HEK293 (cell line): ENCODE measurements at regions not wholly inside any gene's neighbourhood (a gene's known extent, or its start where the extent isn't known, plus 50 kb on each side); places are given as distances from the start of the nearest gene placed in this dataset.

Experiments
- CTCF ChIA-PET: fragments of 350-600 bp; formaldehyde crosslinking; extraction: SDS; loops from one replicate; lab custom pipeline; 2021; ENCODE audit warnings: antibody characterized with exemption; lab: Yijun Ruan, JAX
- POLR2A ChIA-PET: fragments of 300-600 bp; formaldehyde crosslinking; extraction: SDS; loops from one replicate; lab custom pipeline; 2020; ENCODE audit warnings: antibody characterized with exemption, inconsistent platforms; lab: Yijun Ruan, JAX
- H3K27ac ChIP-seq: fragments of 200-500 bp; sonication (Bioruptor generic); 2 replicates; pipeline ENCODE4 v1.5.1; 2014; ENCODE audit warnings: low read depth, low read length, control low read depth, inconsistent platforms; ENCODE audit errors: extremely low read depth
- H3K36me3 ChIP-seq, 2 experiments: fragments of 200-500 bp in 1 of 2; sonication (Bioruptor generic) in 1 of 2; 1 replicate in 1 of 2; 2 replicates in 1 of 2; pipeline ENCODE4 v1.5.1; 2014 to 2017; ENCODE audit warnings: inconsistent platforms in 2 of 2, low read length in 2 of 2; ENCODE audit not compliant: control insufficient read depth in 2 of 2, insufficient read depth in 1 of 2
- H3K4me1 ChIP-seq: fragments of 200-500 bp; sonication (Bioruptor generic); 2 replicates; pipeline ENCODE4 v1.5.1; 2014; ENCODE audit warnings: mild to moderate bottlenecking, low read length, inconsistent platforms; ENCODE audit not compliant: control insufficient read depth, insufficient read depth
- H3K4me3 ChIP-seq: 2 replicates; pipeline ENCODE4 v1.5.1; 2011; ENCODE audit warnings: low read depth, mild to moderate bottlenecking, control low read depth, low read length, moderate library complexity
- H3K9me3 ChIP-seq: fragments of 200-500 bp; sonication (Bioruptor generic); 2 replicates; pipeline ENCODE4 v1.5.1; 2014; ENCODE audit warnings: low read depth, low read length, inconsistent platforms; ENCODE audit not compliant: control insufficient read depth, insufficient read depth
- KLF8 ChIP-seq: fragments of 450-650 bp; formaldehyde crosslinking; IDR thresholded peaks from 2 replicates; pipeline ENCODE4 v1.5.1; 2016; ENCODE audit warnings: missing biosample characterization, missing genetic modification characterization
- MYNN ChIP-seq: fragments of 450-650 bp; formaldehyde crosslinking; IDR thresholded peaks from 2 replicates; pipeline ENCODE4 v1.5.1; 2016; ENCODE audit warnings: missing biosample characterization, missing genetic modification characterization, borderline replicate concordance
- ZNF112 ChIP-seq: fragments of 450-650 bp; formaldehyde crosslinking; IDR thresholded peaks from 2 replicates; pipeline ENCODE4 v1.5.0; 2017; ENCODE audit warnings: missing biosample characterization, missing genetic modification characterization
- ZNF292 ChIP-seq: fragments of 450-650 bp; formaldehyde crosslinking; IDR thresholded peaks from 2 replicates; pipeline ENCODE4 v1.5.1; 2016; ENCODE audit warnings: low read depth, missing biosample characterization, missing genetic modification characterization, borderline replicate concordance
- ZNF501 ChIP-seq: fragments of 450-650 bp; formaldehyde crosslinking; IDR thresholded peaks from 2 replicates; pipeline ENCODE4 v1.5.1; 2016; ENCODE audit warnings: missing biosample characterization, missing genetic modification characterization
- ZNF544 ChIP-seq: fragments of 450-650 bp; formaldehyde crosslinking; IDR thresholded peaks from 2 replicates; pipeline ENCODE4 v1.5.0; 2017; ENCODE audit warnings: missing biosample characterization, missing genetic modification characterization
- ZNF555 ChIP-seq: fragments of 450-650 bp; formaldehyde crosslinking; conservative IDR thresholded peaks from 2 replicates; pipeline ENCODE4 v1.5.1; 2017; ENCODE audit warnings: missing biosample characterization, mild to moderate bottlenecking, missing genetic modification characterization, inconsistent platforms
- ZNF585B ChIP-seq: fragments of 450-650 bp; formaldehyde crosslinking; IDR thresholded peaks from 2 replicates; pipeline ENCODE4 v1.5.1; 2016; ENCODE audit warnings: missing biosample characterization, missing genetic modification characterization
- ZNF623 ChIP-seq: fragments of 450-650 bp; formaldehyde crosslinking; IDR thresholded peaks from 2 replicates; pipeline ENCODE4 v1.5.1; 2016; ENCODE audit warnings: missing biosample characterization, missing genetic modification characterization
- ZNF664 ChIP-seq: fragments of 450-650 bp; formaldehyde crosslinking; IDR thresholded peaks from 2 replicates; pipeline ENCODE4 v1.5.1; 2016; ENCODE audit warnings: missing biosample characterization, missing genetic modification characterization
- TF ChIP-seq, protein P1 (sequence below): sonication (generic); formaldehyde crosslinking; IDR thresholded peaks from 2 replicates; pipeline ENCODE4 v1.8.1; 2022; ENCODE audit warnings: mild to moderate bottlenecking, moderate library complexity, missing genetic modification reagents
- TF ChIP-seq, protein P2 (sequence below): fragments of 450-650 bp; formaldehyde crosslinking; IDR thresholded peaks from 2 replicates; pipeline ENCODE4 v1.5.1; 2016; ENCODE audit warnings: missing biosample characterization, missing genetic modification characterization, borderline replicate concordance
- TF ChIP-seq, protein P3 (sequence below): fragments of 450-650 bp; formaldehyde crosslinking; IDR thresholded peaks from 2 replicates; pipeline ENCODE4 v1.5.1; 2016; ENCODE audit warnings: missing biosample characterization, missing genetic modification characterization
- TF ChIP-seq, protein P4 (sequence below): fragments of 450-650 bp; formaldehyde crosslinking; IDR thresholded peaks from 2 replicates; pipeline ENCODE4; 2016; ENCODE audit warnings: missing biosample characterization, missing genetic modification characterization
- TF ChIP-seq, protein P5 (sequence below): fragments of 450-650 bp; formaldehyde crosslinking; IDR thresholded peaks from 2 replicates; pipeline ENCODE4 v1.5.1; 2016; ENCODE audit warnings: missing biosample characterization, missing genetic modification characterization
- TF ChIP-seq, protein P6 (sequence below): fragments of 450-650 bp; formaldehyde crosslinking; IDR thresholded peaks from 2 replicates; pipeline ENCODE4 v1.5.1; 2017; ENCODE audit warnings: missing biosample characterization, missing genetic modification characterization
- TF ChIP-seq, protein P7 (sequence below): fragments of 450-650 bp; formaldehyde crosslinking; IDR thresholded peaks from 2 replicates; pipeline ENCODE4 v1.5.1; 2016; ENCODE audit warnings: missing biosample characterization, missing genetic modification characterization
- TF ChIP-seq, protein P8 (sequence below): fragments of 450-650 bp; formaldehyde crosslinking; IDR thresholded peaks from 2 replicates; pipeline ENCODE4 v1.5.1; 2016; ENCODE audit warnings: missing biosample characterization, missing genetic modification characterization, low read depth

DNA sequence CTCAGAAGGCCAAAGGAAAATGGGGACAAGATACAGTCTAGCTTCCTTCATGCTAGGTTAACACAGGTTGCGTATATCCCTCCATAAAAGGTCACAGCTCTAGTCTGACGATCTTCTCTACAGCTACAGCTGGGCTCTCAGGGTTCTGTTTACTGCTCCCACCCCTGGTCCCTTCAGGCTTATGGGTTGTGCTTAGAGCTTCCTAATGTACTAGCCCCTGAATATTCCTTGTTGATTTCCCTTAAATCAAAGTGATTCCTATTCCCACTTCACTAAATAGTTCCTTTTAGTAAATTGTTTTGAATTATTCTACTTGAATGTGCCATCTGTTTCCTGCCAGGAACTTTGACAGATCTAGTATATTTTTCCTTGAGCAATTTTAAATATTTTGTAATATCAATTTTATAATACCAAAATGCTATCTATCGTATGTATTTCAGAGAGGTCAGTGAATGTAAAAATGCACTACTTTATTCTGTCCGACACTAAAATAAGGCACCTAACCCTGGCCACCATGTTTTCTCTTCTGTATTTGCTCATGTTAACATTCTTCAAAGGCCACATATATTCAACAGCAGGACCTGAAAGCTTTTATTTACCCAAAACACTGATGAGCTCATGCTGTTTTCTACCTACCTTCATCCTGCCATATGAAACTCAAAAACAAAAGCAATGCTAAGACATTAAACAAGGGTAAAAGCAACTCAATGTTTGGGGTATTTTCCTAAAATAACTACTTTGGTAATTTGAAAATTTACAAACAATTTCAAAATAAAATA, 92.8 kb upstream of the TGFBR2 start (continued):
- TF ChIP-seq, protein P1, sequence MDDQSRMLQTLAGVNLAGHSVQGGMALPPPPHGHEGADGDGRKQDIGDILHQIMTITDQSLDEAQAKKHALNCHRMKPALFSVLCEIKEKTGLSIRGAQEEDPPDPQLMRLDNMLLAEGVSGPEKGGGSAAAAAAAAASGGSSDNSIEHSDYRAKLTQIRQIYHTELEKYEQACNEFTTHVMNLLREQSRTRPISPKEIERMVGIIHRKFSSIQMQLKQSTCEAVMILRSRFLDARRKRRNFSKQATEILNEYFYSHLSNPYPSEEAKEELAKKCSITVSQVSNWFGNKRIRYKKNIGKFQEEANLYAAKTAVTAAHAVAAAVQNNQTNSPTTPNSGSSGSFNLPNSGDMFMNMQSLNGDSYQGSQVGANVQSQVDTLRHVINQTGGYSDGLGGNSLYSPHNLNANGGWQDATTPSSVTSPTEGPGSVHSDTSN (CRISPR knock-in tag): no peak

DNA sequence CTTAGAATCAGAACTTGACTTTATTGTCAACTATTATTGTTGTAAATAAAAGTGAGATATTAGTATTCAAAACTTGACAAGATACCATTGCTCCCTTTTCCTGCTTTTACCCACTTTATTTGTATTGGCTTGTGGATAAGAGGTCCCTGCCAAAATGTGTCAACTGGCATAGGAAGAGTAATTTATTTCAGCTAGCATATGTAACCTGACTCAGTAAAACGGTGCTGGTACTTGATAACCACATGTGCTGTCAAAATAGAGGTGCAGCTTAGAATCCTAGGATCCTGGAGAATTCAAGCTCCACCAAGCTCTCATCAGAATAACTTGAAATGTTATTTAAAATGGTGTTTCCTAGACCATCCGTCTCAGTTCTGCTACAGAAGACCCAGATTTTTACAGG, 90.2 kb upstream of the TGFBR2 start:
- Histone ChIP-seq H3K36me3 (no peaks in the 10 kb centered on the region), H3K4me1 (no peaks in the 10 kb centered on the region), H3K27ac (no peak overlapping the region), H3K9me3 (no peaks in the 10 kb centered on the region), H3K4me3 (no peak overlapping the region)
- ChIA-PET CTCF (no interaction called here), POLR2A (no interaction called here)
- no peak for TF ChIP-seq ZNF623
- TF ChIP-seq ZNF664: peak; percentile 28; the same call in 1 of the 2 replicates
- TF ChIP-seq, protein P2, sequence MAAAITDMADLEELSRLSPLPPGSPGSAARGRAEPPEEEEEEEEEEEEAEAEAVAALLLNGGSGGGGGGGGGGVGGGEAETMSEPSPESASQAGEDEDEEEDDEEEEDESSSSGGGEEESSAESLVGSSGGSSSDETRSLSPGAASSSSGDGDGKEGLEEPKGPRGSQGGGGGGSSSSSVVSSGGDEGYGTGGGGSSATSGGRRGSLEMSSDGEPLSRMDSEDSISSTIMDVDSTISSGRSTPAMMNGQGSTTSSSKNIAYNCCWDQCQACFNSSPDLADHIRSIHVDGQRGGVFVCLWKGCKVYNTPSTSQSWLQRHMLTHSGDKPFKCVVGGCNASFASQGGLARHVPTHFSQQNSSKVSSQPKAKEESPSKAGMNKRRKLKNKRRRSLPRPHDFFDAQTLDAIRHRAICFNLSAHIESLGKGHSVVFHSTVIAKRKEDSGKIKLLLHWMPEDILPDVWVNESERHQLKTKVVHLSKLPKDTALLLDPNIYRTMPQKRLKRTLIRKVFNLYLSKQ: no peak
- TF ChIP-seq, protein P3, sequence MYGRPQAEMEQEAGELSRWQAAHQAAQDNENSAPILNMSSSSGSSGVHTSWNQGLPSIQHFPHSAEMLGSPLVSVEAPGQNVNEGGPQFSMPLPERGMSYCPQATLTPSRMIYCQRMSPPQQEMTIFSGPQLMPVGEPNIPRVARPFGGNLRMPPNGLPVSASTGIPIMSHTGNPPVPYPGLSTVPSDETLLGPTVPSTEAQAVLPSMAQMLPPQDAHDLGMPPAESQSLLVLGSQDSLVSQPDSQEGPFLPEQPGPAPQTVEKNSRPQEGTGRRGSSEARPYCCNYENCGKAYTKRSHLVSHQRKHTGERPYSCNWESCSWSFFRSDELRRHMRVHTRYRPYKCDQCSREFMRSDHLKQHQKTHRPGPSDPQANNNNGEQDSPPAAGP (tag by site-specific recombination): no peak

DNA sequence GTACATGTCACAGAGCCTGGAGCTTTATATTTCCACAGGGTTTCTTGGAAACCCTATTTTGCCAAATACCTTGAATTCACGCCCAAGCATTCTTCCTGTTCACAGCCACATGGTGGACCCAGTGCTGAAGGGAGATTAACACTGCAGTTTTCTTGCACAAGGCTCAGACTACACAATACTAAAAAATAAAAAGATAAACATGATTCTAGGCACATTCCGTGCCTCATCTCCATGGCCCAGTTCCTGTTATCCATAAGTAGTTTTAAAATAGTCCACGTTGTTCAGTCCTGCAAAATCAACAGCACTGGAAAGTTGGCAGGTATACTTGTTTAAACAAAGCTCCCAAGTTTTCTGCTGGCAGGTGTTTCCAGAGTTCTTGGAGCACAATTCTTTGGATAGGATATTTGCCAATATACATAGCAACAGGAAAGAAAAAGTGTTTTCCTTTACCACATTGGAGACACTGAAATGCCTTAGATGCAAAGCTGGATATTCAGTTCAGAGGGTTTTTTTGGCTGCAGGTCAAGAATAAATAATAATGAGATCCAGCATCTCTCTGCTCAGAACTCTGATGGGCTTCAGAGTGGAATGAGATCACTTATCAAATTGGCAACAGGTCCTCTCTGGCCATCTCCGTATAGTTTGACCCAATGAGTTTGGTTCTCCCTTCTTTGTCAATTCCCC, 88.1 kb upstream of the TGFBR2 start:
- Histone ChIP-seq H3K4me3 (no peak overlapping the region), H3K4me1 (no peaks in the 10 kb centered on the region), H3K36me3 (no peaks in the 10 kb centered on the region), H3K27ac (no peak overlapping the region), H3K9me3 (no peaks in the 10 kb centered on the region)
- ChIA-PET CTCF (no interaction called here), POLR2A (no interaction called here)
- TF ChIP-seq ZNF112: no peak
- TF ChIP-seq ZNF555 (tag by site-specific recombination): no peak
- no peak for TF ChIP-seq ZNF585B (tag by site-specific recombination)
- TF ChIP-seq MYNN (tag by site-specific recombination): no peak
- TF ChIP-seq, protein P4, sequence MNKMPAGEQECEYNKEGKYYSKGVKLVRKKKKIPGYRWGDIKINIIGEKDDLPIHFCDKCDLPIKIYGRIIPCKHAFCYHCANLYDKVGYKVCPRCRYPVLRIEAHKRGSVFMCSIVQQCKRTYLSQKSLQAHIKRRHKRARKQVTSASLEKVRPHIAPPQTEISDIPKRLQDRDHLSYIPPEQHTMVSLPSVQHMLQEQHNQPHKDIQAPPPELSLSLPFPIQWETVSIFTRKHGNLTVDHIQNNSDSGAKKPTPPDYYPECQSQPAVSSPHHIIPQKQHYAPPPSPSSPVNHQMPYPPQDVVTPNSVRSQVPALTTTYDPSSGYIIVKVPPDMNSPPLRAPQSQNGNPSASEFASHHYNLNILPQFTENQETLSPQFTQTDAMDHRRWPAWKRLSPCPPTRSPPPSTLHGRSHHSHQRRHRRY (tag by site-specific recombination): no peak
- no peak for TF ChIP-seq KLF8 (tag by site-specific recombination)
- TF ChIP-seq, protein P5, sequence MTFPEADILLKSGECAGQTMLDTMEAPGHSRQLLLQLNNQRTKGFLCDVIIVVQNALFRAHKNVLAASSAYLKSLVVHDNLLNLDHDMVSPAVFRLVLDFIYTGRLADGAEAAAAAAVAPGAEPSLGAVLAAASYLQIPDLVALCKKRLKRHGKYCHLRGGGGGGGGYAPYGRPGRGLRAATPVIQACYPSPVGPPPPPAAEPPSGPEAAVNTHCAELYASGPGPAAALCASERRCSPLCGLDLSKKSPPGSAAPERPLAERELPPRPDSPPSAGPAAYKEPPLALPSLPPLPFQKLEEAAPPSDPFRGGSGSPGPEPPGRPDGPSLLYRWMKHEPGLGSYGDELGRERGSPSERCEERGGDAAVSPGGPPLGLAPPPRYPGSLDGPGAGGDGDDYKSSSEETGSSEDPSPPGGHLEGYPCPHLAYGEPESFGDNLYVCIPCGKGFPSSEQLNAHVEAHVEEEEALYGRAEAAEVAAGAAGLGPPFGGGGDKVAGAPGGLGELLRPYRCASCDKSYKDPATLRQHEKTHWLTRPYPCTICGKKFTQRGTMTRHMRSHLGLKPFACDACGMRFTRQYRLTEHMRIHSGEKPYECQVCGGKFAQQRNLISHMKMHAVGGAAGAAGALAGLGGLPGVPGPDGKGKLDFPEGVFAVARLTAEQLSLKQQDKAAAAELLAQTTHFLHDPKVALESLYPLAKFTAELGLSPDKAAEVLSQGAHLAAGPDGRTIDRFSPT (tag by site-specific recombination): no peak
- TF ChIP-seq, protein P6, sequence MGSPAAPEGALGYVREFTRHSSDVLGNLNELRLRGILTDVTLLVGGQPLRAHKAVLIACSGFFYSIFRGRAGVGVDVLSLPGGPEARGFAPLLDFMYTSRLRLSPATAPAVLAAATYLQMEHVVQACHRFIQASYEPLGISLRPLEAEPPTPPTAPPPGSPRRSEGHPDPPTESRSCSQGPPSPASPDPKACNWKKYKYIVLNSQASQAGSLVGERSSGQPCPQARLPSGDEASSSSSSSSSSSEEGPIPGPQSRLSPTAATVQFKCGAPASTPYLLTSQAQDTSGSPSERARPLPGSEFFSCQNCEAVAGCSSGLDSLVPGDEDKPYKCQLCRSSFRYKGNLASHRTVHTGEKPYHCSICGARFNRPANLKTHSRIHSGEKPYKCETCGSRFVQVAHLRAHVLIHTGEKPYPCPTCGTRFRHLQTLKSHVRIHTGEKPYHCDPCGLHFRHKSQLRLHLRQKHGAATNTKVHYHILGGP (tag by site-specific recombination): no peak
- TF ChIP-seq, protein P7, sequence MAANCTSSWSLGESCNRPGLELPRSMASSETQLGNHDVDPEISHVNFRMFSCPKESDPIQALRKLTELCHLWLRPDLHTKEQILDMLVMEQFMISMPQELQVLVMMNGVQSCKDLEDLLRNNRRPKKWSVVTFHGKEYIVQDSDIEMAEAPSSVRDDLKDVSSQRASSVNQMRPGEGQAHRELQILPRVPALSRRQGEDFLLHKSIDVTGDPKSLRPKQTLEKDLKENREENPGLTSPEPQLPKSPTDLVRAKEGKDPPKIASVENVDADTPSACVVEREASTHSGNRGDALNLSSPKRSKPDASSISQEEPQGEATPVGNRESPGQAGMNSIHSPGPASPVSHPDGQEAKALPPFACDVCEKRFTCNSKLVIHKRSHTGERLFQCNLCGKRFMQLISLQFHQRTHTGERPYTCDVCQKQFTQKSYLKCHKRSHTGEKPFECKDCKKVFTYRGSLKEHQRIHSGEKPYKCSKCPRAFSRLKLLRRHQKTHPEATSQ: no peak
- TF ChIP-seq, protein P8, sequence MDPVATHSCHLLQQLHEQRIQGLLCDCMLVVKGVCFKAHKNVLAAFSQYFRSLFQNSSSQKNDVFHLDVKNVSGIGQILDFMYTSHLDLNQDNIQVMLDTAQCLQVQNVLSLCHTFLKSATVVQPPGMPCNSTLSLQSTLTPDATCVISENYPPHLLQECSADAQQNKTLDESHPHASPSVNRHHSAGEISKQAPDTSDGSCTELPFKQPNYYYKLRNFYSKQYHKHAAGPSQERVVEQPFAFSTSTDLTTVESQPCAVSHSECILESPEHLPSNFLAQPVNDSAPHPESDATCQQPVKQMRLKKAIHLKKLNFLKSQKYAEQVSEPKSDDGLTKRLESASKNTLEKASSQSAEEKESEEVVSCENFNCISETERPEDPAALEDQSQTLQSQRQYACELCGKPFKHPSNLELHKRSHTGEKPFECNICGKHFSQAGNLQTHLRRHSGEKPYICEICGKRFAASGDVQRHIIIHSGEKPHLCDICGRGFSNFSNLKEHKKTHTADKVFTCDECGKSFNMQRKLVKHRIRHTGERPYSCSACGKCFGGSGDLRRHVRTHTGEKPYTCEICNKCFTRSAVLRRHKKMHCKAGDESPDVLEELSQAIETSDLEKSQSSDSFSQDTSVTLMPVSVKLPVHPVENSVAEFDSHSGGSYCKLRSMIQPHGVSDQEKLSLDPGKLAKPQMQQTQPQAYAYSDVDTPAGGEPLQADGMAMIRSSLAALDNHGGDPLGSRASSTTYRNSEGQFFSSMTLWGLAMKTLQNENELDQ (tag by site-specific recombination): no peak
- TF ChIP-seq ZNF501 (tag by site-specific recombination): no peak
- no peak for TF ChIP-seq ZNF292 (tag by site-specific recombination)
- no peak for TF ChIP-seq ZNF544
